ENCODE measurements at regions not wholly inside any gene's neighbourhood (a gene's known extent, or its start where the extent isn't known, plus 50 kb on each side); places are given as distances from the start of the nearest gene placed in this dataset.

GRCh38 chr16:86809458-86809955, 231.2 kb downstream of the FOXL1 start:
- H3K9me3 ChIP-seq (replicated peaks in 1 of 2; ENCODE audit: control insufficient read depth in 2 of 2, insufficient read depth in 1 of 2, low read depth in 1 of 2, low read length in 2 of 2) = peaks cover 0 to 2% of the 10 kb centered on the region in 2 donors
- H3K27me3 ChIP-seq (ENCODE audit: control insufficient read depth in 3 of 3, insufficient read depth in 3 of 3, low read depth in 1 of 3, low read length in 3 of 3) = peaks cover 0 to 22% (median 0%) of the 10 kb centered on the region in 3 experiments
- H2BK15ac ChIP-seq (ENCODE audit: low read length) = no peak overlapping the region
- H3K4me1 ChIP-seq (ENCODE audit: control insufficient read depth in 2 of 2, insufficient read depth in 1 of 2, low read depth in 1 of 2, low read length in 2 of 2) = peaks cover 0 to 8% of the 10 kb centered on the region in 2 donors
- no peak overlapping the region for H4K8ac ChIP-seq (ENCODE audit: low read depth, low read length)
- H3K36me3 ChIP-seq (replicated peaks in 1 of 2; ENCODE audit: control insufficient read depth in 2 of 2, insufficient read depth in 2 of 2, low read length in 2 of 2) = no peaks in the 10 kb centered on the region
- DNase-seq (ENCODE audit: low spot score) = no peak
- H3K9ac ChIP-seq (ENCODE audit: low read depth, low read length, poor library complexity) = no peak overlapping the region
- no peak overlapping the region for H2AK5ac ChIP-seq (ENCODE audit: low read depth, low read length)
- no peak overlapping the region for H3K23ac ChIP-seq (ENCODE audit: low read depth, low read length, poor library complexity)
- H4K91ac ChIP-seq (ENCODE audit: low read depth, low read length, poor library complexity) = no peak overlapping the region
- WGBS, 2 donors (ENCODE audit: extremely low coverage in 2 of 2, insufficient read length in 2 of 2, insufficient replicate concordance in 1 of 2) = no CpG with 5 or more reads among the region's 8 CpGs
- no peak overlapping the region for H3K4me3 ChIP-seq (ENCODE audit: low read length in 2 of 2)
- H3K18ac ChIP-seq (ENCODE audit: low read length) = no peak overlapping the region
- H2BK5ac ChIP-seq (ENCODE audit: low read length) = no peak overlapping the region
- no peak overlapping the region for H2BK120ac ChIP-seq (ENCODE audit: low read depth, low read length)
- H2BK12ac ChIP-seq (ENCODE audit: low read length) = no peak overlapping the region
- H2AFZ ChIP-seq (ENCODE audit: low read length) = no peak overlapping the region
- peak overlapping the region; percentile 42 for H3K14ac ChIP-seq (ENCODE audit: low read length)
- no peak overlapping the region for H3K27ac ChIP-seq (replicated peaks; ENCODE audit: low read length)
- H3K4me2 ChIP-seq (ENCODE audit: insufficient read depth, low read length, poor library complexity, severe bottlenecking) = no peak overlapping the region
- H3K79me1 ChIP-seq (ENCODE audit: low read depth, low read length) = no peaks in the 10 kb centered on the region
- H3K4ac ChIP-seq (ENCODE audit: low read length) = no peak overlapping the region

DNA sequence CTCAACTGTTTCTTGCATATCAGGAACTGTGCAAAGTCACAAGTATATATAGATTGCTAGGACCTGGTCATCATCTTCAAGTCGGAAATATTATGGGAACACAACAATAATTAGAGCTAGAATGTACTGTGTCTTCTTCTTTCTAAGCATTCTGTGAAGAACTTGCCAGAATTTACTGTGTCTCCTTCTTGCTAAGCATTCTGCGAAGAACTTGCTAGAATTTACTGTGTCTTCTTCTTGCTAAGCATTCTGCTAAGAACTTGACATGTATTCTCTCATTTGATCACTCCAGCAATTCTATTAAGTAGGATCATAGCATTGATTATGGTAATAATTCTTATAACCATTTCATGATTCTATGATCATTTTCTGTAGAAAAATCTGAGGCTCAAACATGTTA, 231.7 kb downstream of the FOXL1 start:
- Histone ChIP-seq H2BK5ac (ENCODE audit: low read length) (no peak overlapping the region), H4K8ac (ENCODE audit: low read depth, low read length) (no peak overlapping the region), H2BK12ac (ENCODE audit: low read length) (no peak overlapping the region), H3K36me3 (replicated peaks in 1 of 2; ENCODE audit: control insufficient read depth in 2 of 2, insufficient read depth in 2 of 2, low read length in 2 of 2) (no peaks in the 10 kb centered on the region), H2BK120ac (ENCODE audit: low read depth, low read length) (no peak overlapping the region), H4K91ac (ENCODE audit: low read depth, low read length, poor library complexity) (no peak overlapping the region), H3K79me1 (ENCODE audit: low read depth, low read length) (no peaks in the 10 kb centered on the region), H3K9ac (ENCODE audit: low read depth, low read length, poor library complexity) (no peak overlapping the region), H2BK15ac (ENCODE audit: low read length) (no peak overlapping the region), H3K18ac (ENCODE audit: low read length) (no peak overlapping the region), H3K4me3 (ENCODE audit: low read length in 2 of 2) (no peak overlapping the region), H3K4me2 (ENCODE audit: insufficient read depth, low read length, poor library complexity, severe bottlenecking) (no peak overlapping the region), H3K27ac (replicated peaks; ENCODE audit: low read length) (no peak overlapping the region), H3K4me1 (ENCODE audit: control insufficient read depth in 2 of 2, insufficient read depth in 1 of 2, low read depth in 1 of 2, low read length in 2 of 2) (peaks cover 0 to 8% of the 10 kb centered on the region in 2 donors), H3K14ac (ENCODE audit: low read length) (no peak overlapping the region), H3K9me3 (replicated peaks in 1 of 2; ENCODE audit: control insufficient read depth in 2 of 2, insufficient read depth in 1 of 2, low read depth in 1 of 2, low read length in 2 of 2) (peaks cover 0 to 2% of the 10 kb centered on the region in 2 donors), H3K4ac (ENCODE audit: low read length) (no peak overlapping the region), H2AFZ (ENCODE audit: low read length) (no peak overlapping the region), H3K27me3 (ENCODE audit: control insufficient read depth in 3 of 3, insufficient read depth in 3 of 3, low read depth in 1 of 3, low read length in 3 of 3) (peaks cover 0 to 22% (median 0%) of the 10 kb centered on the region in 3 experiments), H2AK5ac (ENCODE audit: low read depth, low read length) (no peak overlapping the region), H3K23ac (ENCODE audit: low read depth, low read length, poor library complexity) (no peak overlapping the region)
- DNase-seq (ENCODE audit: low spot score) = no peak
- WGBS, 2 donors (ENCODE audit: extremely low coverage in 2 of 2, insufficient read length in 2 of 2, insufficient replicate concordance in 1 of 2) = no CpG with 5 or more reads among the region's 2 CpGs

DNA sequence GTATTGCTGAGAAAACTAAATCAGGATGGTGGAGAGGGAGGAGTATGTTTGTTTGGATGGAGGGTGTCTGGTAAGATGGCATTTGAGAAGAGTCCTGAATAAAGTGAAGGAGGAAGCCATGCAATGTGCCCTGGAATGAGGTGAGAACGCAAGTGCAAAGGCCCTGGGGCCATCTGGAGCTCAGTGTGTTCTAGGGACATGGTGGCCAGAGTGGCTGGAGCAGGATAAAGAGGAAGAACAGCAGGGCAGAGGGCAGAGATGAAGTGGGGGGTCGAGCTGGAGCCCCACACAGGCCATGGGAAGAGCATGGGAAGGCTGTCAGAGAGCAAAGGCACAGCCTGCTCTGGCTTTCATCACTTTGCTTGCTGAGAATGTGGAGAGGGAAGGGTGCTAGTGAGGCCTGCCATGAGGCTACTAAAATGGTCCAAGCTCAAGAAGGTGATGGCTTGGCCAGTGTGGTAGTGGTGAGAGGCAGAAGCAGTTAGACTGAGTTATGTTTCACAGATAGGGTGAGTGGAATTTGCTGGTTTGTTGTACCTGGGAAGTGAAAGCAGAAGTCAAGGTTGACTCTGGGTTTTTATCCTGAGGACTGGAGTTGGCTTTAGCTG, 234.1 kb downstream of the FOXL1 start:
- H3K27me3 ChIP-seq (ENCODE audit: control insufficient read depth in 3 of 3, insufficient read depth in 3 of 3, low read depth in 1 of 3, low read length in 3 of 3) = peaks cover 0 to 20% (median 0%) of the 10 kb centered on the region in 3 experiments
- WGBS, 2 donors (ENCODE audit: extremely low coverage in 2 of 2, insufficient read length in 2 of 2, insufficient replicate concordance in 1 of 2) = no CpG with 5 or more reads among the region's 2 CpGs

GRCh38 chr16:86814256-86814655, 235.9 kb downstream of the FOXL1 start:
- Histone ChIP-seq H4K91ac (ENCODE audit: low read depth, low read length, poor library complexity) (no peak overlapping the region), H3K4me1 (ENCODE audit: control insufficient read depth in 2 of 2, insufficient read depth in 1 of 2, low read depth in 1 of 2, low read length in 2 of 2) (no peaks in the 10 kb centered on the region), H2BK120ac (ENCODE audit: low read depth, low read length) (no peak overlapping the region), H3K14ac (ENCODE audit: low read length) (no peak overlapping the region), H4K8ac (ENCODE audit: low read depth, low read length) (no peak overlapping the region), H3K18ac (ENCODE audit: low read length) (no peak overlapping the region), H3K23ac (ENCODE audit: low read depth, low read length, poor library complexity) (no peak overlapping the region), H2AK5ac (ENCODE audit: low read depth, low read length) (no peak overlapping the region), H3K27me3 (ENCODE audit: control insufficient read depth in 3 of 3, insufficient read depth in 3 of 3, low read depth in 1 of 3, low read length in 3 of 3) (peaks cover 0 to 23% (median 0%) of the 10 kb centered on the region in 3 experiments), H3K4me2 (ENCODE audit: insufficient read depth, low read length, poor library complexity, severe bottlenecking) (no peak overlapping the region), H3K4ac (ENCODE audit: low read length) (no peak overlapping the region), H2BK12ac (ENCODE audit: low read length) (no peak overlapping the region), H2AFZ (ENCODE audit: low read length) (no peak overlapping the region), H3K27ac (replicated peaks; ENCODE audit: low read length) (no peak overlapping the region), H2BK15ac (ENCODE audit: low read length) (no peak overlapping the region), H3K4me3 (ENCODE audit: low read length in 2 of 2) (no peak overlapping the region), H2BK5ac (ENCODE audit: low read length) (no peak overlapping the region), H3K36me3 (replicated peaks in 1 of 2; ENCODE audit: control insufficient read depth in 2 of 2, insufficient read depth in 2 of 2, low read length in 2 of 2) (no peaks in the 10 kb centered on the region), H3K9me3 (replicated peaks in 1 of 2; ENCODE audit: control insufficient read depth in 2 of 2, insufficient read depth in 1 of 2, low read depth in 1 of 2, low read length in 2 of 2) (no peaks in the 10 kb centered on the region), H3K9ac (ENCODE audit: low read depth, low read length, poor library complexity) (no peak overlapping the region), H3K79me1 (ENCODE audit: low read depth, low read length) (no peaks in the 10 kb centered on the region)
- no peak for DNase-seq (ENCODE audit: low spot score)
- no CpG with 5 or more reads among the region's 7 CpGs for WGBS, 2 donors (ENCODE audit: extremely low coverage in 2 of 2, insufficient read length in 2 of 2, insufficient replicate concordance in 1 of 2)

More for the DNA sequence above, 234.1 kb downstream of the FOXL1 start:
- H3K9ac ChIP-seq (ENCODE audit: low read depth, low read length, poor library complexity) = no peak overlapping the region
- H4K91ac ChIP-seq (ENCODE audit: low read depth, low read length, poor library complexity) = no peak overlapping the region
- no peak overlapping the region for H3K23ac ChIP-seq (ENCODE audit: low read depth, low read length, poor library complexity)
- no peak overlapping the region for H3K14ac ChIP-seq (ENCODE audit: low read length)
- no peak overlapping the region for H2AFZ ChIP-seq (ENCODE audit: low read length)
- H3K4me2 ChIP-seq (ENCODE audit: insufficient read depth, low read length, poor library complexity, severe bottlenecking) = no peak overlapping the region
- no peak overlapping the region for H3K4me3 ChIP-seq (ENCODE audit: low read length in 2 of 2)
- no peaks in the 10 kb centered on the region for H3K36me3 ChIP-seq (replicated peaks in 1 of 2; ENCODE audit: control insufficient read depth in 2 of 2, insufficient read depth in 2 of 2, low read length in 2 of 2)
- H3K9me3 ChIP-seq (replicated peaks in 1 of 2; ENCODE audit: control insufficient read depth in 2 of 2, insufficient read depth in 1 of 2, low read depth in 1 of 2, low read length in 2 of 2) = no peaks in the 10 kb centered on the region
- no peak overlapping the region for H2BK120ac ChIP-seq (ENCODE audit: low read depth, low read length)
- no peak overlapping the region for H2BK12ac ChIP-seq (ENCODE audit: low read length)
- H3K79me1 ChIP-seq (ENCODE audit: low read depth, low read length) = no peaks in the 10 kb centered on the region
- no peak for DNase-seq (ENCODE audit: low spot score)
- H3K4me1 ChIP-seq (ENCODE audit: control insufficient read depth in 2 of 2, insufficient read depth in 1 of 2, low read depth in 1 of 2, low read length in 2 of 2) = peaks cover 0 to under 1% of the 10 kb centered on the region in 2 donors
- H2BK15ac ChIP-seq (ENCODE audit: low read length) = no peak overlapping the region
- H3K4ac ChIP-seq (ENCODE audit: low read length) = no peak overlapping the region
- H2BK5ac ChIP-seq (ENCODE audit: low read length) = no peak overlapping the region
- no peak overlapping the region for H2AK5ac ChIP-seq (ENCODE audit: low read depth, low read length)
- no peak overlapping the region for H3K18ac ChIP-seq (ENCODE audit: low read length)
- H3K27ac ChIP-seq (replicated peaks; ENCODE audit: low read length) = no peak overlapping the region
- H4K8ac ChIP-seq (ENCODE audit: low read depth, low read length) = no peak overlapping the region
